ENCODE measurements at regions not wholly inside any gene's neighbourhood (a gene's known extent, or its start where the extent isn't known, plus 50 kb on each side); places are given as distances from the start of the nearest gene placed in this dataset.

DNA sequence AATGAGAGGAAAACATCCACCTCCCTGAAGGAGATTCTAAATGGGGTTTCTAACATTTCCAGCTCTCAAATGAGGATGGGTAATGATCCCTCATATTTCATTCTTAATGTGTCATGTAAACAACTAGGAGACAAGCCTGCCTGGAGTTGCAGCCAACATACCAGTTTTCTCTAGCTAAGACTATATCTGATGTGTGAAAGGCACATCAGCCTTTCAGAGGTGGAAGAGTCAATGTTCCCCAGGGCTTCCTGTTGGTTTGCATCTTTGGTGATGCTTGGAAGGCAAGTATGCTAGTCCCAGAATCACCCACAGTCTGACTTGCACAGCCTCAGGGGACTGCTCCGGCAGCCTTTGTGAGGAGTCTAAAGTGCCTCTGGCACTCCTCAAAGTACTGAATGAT lies 921.2 kb downstream of the SQOR start:
- no peaks in the 10 kb centered on the region for H3K36me3 ChIP-seq (ENCODE audit: control insufficient read depth in 1 of 2, insufficient read depth in 2 of 2, low read length in 1 of 2)
- intact Hi-C loops (cut with DNase I): no loop called here
- no peak overlapping the region for H3K4me3 ChIP-seq (ENCODE audit: low read length in 2 of 2)
- no peak overlapping the region for H3K27ac ChIP-seq (ENCODE audit: low read depth in 1 of 2, low read length in 2 of 2)
- H3K4me1 ChIP-seq (ENCODE audit: control insufficient read depth in 1 of 2, insufficient read depth in 2 of 2, low read length in 2 of 2): no peaks in the 10 kb centered on the region
- 96 to 100% methylated on average over 1 of the region's 1 CpG for WGBS, 2 donors
- peaks cover 1% of the 10 kb centered on the region for H3K9me3 ChIP-seq (ENCODE audit: control insufficient read depth, low read length)
- DNase-seq (no peak), ATAC-seq (ENCODE audit: low FRiP score) (no peak)
- no peaks in the 10 kb centered on the region for H3K27me3 ChIP-seq (ENCODE audit: control insufficient read depth in 1 of 2, insufficient read depth in 2 of 2, low read length in 1 of 2)

DNA sequence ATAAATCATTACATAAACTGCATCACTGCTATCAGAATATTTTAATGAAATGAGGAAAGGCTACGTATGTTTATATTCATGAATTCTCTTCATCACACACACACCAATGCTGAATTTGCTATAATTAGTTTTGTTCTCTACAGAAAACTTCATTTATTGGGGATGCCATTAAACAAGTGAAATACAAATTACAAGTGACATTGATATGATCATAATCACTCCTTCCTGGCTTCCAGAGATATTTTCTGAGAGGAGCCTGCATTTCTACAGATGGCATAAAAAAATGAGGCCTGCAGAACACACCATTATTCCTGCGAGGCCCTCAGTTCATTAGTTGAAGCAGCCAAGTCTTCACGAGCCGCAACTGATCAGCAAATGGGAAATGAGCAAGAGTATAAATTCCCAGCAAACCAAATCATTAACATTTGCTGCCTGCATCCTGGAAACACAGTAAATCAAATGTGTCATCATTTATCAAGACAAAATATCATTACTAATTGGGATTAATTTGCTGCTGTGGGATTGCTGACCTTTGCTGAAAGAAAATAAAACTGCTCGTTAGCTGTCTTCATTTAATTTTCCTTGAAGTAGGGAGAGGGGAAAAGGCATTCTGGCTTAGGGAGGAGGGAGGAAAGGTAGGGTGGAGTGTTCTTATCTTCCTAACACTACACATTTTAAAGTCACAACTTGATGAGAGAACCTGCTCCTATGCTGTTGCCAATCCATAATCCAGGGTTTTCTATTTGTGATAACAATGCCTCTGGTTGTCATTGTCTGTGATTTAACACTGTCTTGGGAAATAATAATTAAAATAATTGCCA lies 921.9 kb downstream of the SQOR start:
- Histone ChIP-seq H3K9me3 (ENCODE audit: control insufficient read depth, low read length) (peaks cover 1% of the 10 kb centered on the region), H3K4me1 (ENCODE audit: control insufficient read depth in 1 of 2, insufficient read depth in 2 of 2, low read length in 2 of 2) (no peaks in the 10 kb centered on the region), H3K36me3 (ENCODE audit: control insufficient read depth in 1 of 2, insufficient read depth in 2 of 2, low read length in 1 of 2) (no peaks in the 10 kb centered on the region), H3K27ac (ENCODE audit: low read depth in 1 of 2, low read length in 2 of 2) (no peak overlapping the region), H3K4me3 (ENCODE audit: low read length in 2 of 2) (no peak overlapping the region), H3K27me3 (ENCODE audit: control insufficient read depth in 1 of 2, insufficient read depth in 2 of 2, low read length in 1 of 2) (no peaks in the 10 kb centered on the region)
- 94 to 96% methylated on average over 5 of the region's 5 CpGs for WGBS, 2 donors
- intact Hi-C loops (cut with DNase I): no loop called here
- ATAC-seq (ENCODE audit: low FRiP score) (no peak), DNase-seq (no peak)

DNA sequence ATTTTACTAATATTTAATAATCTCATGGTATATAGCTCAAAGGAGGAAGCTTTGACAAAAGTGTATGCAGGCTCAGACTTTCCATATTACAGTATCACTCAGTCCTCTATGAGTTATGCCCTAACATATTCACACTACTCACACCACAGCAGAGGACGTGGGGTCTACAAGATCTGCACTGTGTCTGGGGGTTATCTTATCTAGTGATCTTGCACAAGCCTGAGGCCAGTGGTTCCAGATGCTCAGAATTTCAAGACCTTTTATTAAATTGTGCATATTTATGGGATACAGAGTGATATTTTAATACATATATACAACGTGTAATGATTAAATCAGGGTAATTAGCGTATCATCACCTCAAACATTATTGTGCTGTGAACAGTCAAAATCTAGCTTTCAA lies 933.1 kb downstream of the SQOR start:
- 81 to 82% methylated on average over 3 of the region's 3 CpGs for WGBS, 2 donors
- DNase-seq (no peak), ATAC-seq (ENCODE audit: low FRiP score) (no peak)
- Histone ChIP-seq H3K4me3 (ENCODE audit: low read length in 2 of 2) (no peak overlapping the region), H3K27me3 (ENCODE audit: control insufficient read depth in 1 of 2, insufficient read depth in 2 of 2, low read length in 1 of 2) (no peaks in the 10 kb centered on the region), H3K4me1 (ENCODE audit: control insufficient read depth in 1 of 2, insufficient read depth in 2 of 2, low read length in 2 of 2) (no peaks in the 10 kb centered on the region), H3K36me3 (ENCODE audit: control insufficient read depth in 1 of 2, insufficient read depth in 2 of 2, low read length in 1 of 2) (no peaks in the 10 kb centered on the region), H3K27ac (ENCODE audit: low read depth in 1 of 2, low read length in 2 of 2) (no peak overlapping the region), H3K9me3 (ENCODE audit: control insufficient read depth, low read length) (no peaks in the 10 kb centered on the region)
- intact Hi-C loops (cut with DNase I): no loop called here

DNA sequence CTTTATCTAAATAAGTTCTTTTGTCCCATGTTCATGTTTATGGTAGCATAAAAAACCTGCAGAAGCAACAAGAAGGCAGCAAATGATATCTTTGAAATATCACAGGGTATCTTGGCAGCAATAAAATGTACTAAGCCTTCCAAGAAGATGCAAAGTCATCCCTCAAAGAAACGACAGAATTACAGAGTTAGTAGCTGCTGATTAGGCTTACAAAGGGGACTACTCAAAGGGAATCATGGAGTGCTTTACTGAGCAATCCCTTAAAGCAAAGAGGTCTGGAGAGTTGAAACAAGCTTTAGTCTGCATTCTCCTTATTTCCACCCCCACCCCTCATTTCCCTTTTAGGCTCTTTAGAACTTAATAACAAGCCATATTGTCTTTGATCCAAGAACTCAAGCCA lies 935.0 kb downstream of the SQOR start:
- Histone ChIP-seq H3K27ac (ENCODE audit: low read depth in 1 of 2, low read length in 2 of 2) (no peak overlapping the region), H3K4me3 (ENCODE audit: low read length in 2 of 2) (no peak overlapping the region), H3K27me3 (ENCODE audit: control insufficient read depth in 1 of 2, insufficient read depth in 2 of 2, low read length in 1 of 2) (no peaks in the 10 kb centered on the region), H3K4me1 (ENCODE audit: control insufficient read depth in 1 of 2, insufficient read depth in 2 of 2, low read length in 2 of 2) (peaks cover 2 to 4% of the 10 kb centered on the region in 2 donors), H3K9me3 (ENCODE audit: control insufficient read depth, low read length) (no peaks in the 10 kb centered on the region), H3K36me3 (ENCODE audit: control insufficient read depth in 1 of 2, insufficient read depth in 2 of 2, low read length in 1 of 2) (no peaks in the 10 kb centered on the region)
- 19 to 23% methylated on average over 1 of the region's 1 CpG for WGBS, 2 donors
- DNase-seq: no peak
- intact Hi-C loops (cut with DNase I): no loop called here
- no peak for ATAC-seq (ENCODE audit: low FRiP score)

DNA sequence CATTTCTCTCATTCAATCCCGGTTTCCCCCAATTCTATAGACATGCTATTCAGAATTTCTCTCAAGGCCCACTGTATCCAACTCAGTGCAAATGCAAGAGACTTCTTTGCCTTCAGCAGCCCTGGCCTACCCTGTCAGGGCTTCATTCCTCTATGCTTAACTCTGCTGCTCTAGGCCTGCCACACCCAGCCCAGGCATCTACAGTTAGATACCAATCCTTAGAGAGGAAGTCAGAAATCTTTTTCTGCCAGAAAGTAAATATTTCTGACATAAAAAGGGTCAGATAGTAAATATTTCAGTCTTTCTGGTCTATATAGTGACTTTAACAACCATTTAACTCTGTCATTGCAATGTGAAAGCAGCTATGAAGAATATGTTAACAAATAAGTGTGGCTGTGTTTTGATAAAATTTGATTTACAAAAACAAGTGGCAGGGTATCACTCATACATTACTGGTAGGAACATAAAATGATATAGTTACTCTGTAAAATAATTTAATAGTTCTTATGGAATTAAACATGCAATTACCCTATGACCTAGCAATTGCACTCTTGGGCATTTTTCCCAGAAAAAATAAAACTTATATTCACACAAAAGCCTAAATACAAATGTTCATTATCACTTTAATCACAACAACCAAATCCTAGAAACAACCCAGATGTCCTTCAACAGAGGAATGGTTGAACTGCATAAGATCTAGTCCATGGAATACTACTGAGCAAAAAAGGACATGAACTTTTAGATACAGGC lies 942.0 kb downstream of the SQOR start:
- Histone ChIP-seq H3K4me1 (ENCODE audit: control insufficient read depth in 1 of 2, insufficient read depth in 2 of 2, low read length in 2 of 2) (peaks cover 2 to 6% of the 10 kb centered on the region in 2 donors), H3K36me3 (ENCODE audit: control insufficient read depth in 1 of 2, insufficient read depth in 2 of 2, low read length in 1 of 2) (no peaks in the 10 kb centered on the region), H3K27me3 (ENCODE audit: control insufficient read depth in 1 of 2, insufficient read depth in 2 of 2, low read length in 1 of 2) (no peaks in the 10 kb centered on the region), H3K27ac (ENCODE audit: low read depth in 1 of 2, low read length in 2 of 2) (no peak overlapping the region), H3K4me3 (ENCODE audit: low read length in 2 of 2) (no peak overlapping the region), H3K9me3 (ENCODE audit: control insufficient read depth, low read length) (no peaks in the 10 kb centered on the region)
- WGBS, 2 donors: 86 to 89% methylated on average over 1 of the region's 1 CpG
- DNase-seq: peak in 1 of 2 donors; percentile 44
- intact Hi-C loops (cut with DNase I): no loop called here
- ATAC-seq (ENCODE audit: low FRiP score): no peak

DNA sequence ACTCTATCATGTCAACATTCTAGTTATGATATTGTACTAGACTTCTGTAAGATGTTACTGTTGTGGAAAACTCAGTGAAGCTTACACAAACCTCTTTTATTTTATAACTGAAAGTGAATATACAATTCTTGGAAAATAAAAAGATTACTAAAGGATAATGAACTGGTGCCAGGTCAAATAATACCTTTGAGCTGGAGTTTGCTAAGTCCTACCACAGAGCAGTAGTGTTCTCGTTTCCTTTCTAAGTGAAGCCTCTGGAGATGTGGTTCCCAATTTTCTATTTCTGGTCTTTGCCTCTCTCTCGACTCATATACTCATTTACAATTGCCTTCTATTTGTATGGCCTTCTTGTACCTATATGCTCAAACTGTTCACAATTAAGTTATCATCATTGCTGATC lies 942.9 kb downstream of the SQOR start:
- DNase-seq: no peak

DNA sequence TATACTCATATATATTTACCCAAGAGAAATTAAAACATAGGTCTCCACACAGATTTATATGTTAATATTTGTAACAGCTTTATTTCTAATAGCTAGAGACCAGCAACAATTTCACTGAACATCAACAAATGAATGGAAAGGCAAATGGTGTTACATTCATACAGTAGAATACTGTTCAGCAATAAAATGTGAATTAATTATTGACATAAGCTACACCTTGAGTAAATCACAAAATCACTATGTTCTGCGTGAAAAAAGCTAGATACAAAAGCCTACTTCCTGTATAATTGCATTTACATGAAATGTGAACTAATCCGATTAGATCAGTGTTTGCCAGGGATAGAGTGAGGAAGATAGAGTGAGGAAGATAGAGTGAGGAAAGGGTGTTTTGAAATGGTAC lies 945.7 kb downstream of the SQOR start:
- 50 to 75% methylated on average over 2 of the region's 2 CpGs for WGBS, 2 donors

More for the DNA sequence above, 942.9 kb downstream of the SQOR start:
- H3K4me3 ChIP-seq (ENCODE audit: low read length in 2 of 2): no peak overlapping the region
- no peaks in the 10 kb centered on the region for H3K36me3 ChIP-seq (ENCODE audit: control insufficient read depth in 1 of 2, insufficient read depth in 2 of 2, low read length in 1 of 2)
- no peaks in the 10 kb centered on the region for H3K27me3 ChIP-seq (ENCODE audit: control insufficient read depth in 1 of 2, insufficient read depth in 2 of 2, low read length in 1 of 2)
- no peak overlapping the region for H3K27ac ChIP-seq (ENCODE audit: low read depth in 1 of 2, low read length in 2 of 2)
- intact Hi-C loops (cut with DNase I): no loop called here
- ATAC-seq (ENCODE audit: low FRiP score): no peak
- no peaks in the 10 kb centered on the region for H3K9me3 ChIP-seq (ENCODE audit: control insufficient read depth, low read length)
- H3K4me1 ChIP-seq (ENCODE audit: control insufficient read depth in 1 of 2, insufficient read depth in 2 of 2, low read length in 2 of 2): peaks cover 2 to 6% of the 10 kb centered on the region in 2 donors
- 15 to 16% methylated on average over 2 of the region's 2 CpGs for WGBS, 2 donors

DNA sequence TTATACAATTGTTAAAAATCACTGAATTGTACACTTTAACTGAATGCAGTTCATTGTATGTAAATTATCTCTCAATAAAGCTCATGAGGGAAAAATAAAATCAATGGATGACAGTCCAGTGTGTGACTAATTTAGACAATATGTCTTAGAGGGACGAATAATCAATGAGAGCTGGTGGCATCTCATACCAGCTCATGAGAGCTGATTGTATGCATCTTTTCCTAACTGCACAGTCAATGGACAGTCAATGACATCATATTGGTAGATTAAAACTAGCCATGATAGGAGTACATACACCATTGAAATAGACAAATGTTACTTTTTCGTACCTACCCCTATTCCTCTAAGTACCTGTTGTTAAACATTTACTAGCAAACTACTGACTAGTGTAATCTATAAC lies 946.1 kb downstream of the SQOR start:
- Histone ChIP-seq H3K4me1 (ENCODE audit: control insufficient read depth in 1 of 2, insufficient read depth in 2 of 2, low read length in 2 of 2) (peaks cover 0 to 3% of the 10 kb centered on the region in 2 donors), H3K36me3 (ENCODE audit: control insufficient read depth in 1 of 2, insufficient read depth in 2 of 2, low read length in 1 of 2) (no peaks in the 10 kb centered on the region), H3K27ac (ENCODE audit: low read depth in 1 of 2, low read length in 2 of 2) (no peak overlapping the region), H3K9me3 (ENCODE audit: control insufficient read depth, low read length) (no peaks in the 10 kb centered on the region), H3K4me3 (ENCODE audit: low read length in 2 of 2) (no peak overlapping the region), H3K27me3 (ENCODE audit: control insufficient read depth in 1 of 2, insufficient read depth in 2 of 2, low read length in 1 of 2) (no peaks in the 10 kb centered on the region)
- DNase-seq: no peak
- no peak for ATAC-seq (ENCODE audit: low FRiP score)
- 94 to 95% methylated on average over 2 of the region's 2 CpGs for WGBS, 2 donors
- intact Hi-C loops (cut with DNase I): no loop called here

More for the DNA sequence above, 945.7 kb downstream of the SQOR start:
- Histone ChIP-seq H3K36me3 (ENCODE audit: control insufficient read depth in 1 of 2, insufficient read depth in 2 of 2, low read length in 1 of 2) (no peaks in the 10 kb centered on the region), H3K27me3 (ENCODE audit: control insufficient read depth in 1 of 2, insufficient read depth in 2 of 2, low read length in 1 of 2) (no peaks in the 10 kb centered on the region), H3K4me3 (ENCODE audit: low read length in 2 of 2) (no peak overlapping the region), H3K4me1 (ENCODE audit: control insufficient read depth in 1 of 2, insufficient read depth in 2 of 2, low read length in 2 of 2) (peaks cover 0 to 3% of the 10 kb centered on the region in 2 donors), H3K27ac (ENCODE audit: low read depth in 1 of 2, low read length in 2 of 2) (no peak overlapping the region), H3K9me3 (ENCODE audit: control insufficient read depth, low read length) (no peaks in the 10 kb centered on the region)
- intact Hi-C loops (cut with DNase I): no loop called here
- DNase-seq: no peak
- no peak for ATAC-seq (ENCODE audit: low FRiP score)

DNA sequence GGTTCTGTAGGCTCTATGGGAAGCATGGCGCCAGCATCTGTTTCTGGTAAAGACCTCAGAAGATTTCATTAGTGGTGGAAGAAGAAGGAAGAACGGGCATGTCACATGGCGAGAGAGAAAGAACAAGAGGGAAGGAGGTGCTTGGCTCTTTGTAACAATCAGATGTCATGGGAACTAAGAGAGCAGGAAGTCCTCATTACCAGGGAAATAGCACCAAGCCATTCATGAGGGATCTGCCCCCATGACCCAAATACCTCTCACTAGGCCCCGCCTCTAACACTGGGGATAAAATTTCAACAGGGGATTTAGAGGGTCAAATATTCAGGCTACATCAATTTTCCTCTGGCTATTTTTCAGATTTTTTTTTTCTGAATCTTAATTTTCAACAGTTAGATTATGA lies 954.3 kb downstream of the SQOR start:
- no peak for DNase-seq
- Histone ChIP-seq H3K4me1 (ENCODE audit: control insufficient read depth in 1 of 2, insufficient read depth in 2 of 2, low read length in 2 of 2) (no peaks in the 10 kb centered on the region), H3K27ac (ENCODE audit: low read depth in 1 of 2, low read length in 2 of 2) (no peak overlapping the region), H3K9me3 (ENCODE audit: control insufficient read depth, low read length) (no peaks in the 10 kb centered on the region), H3K4me3 (ENCODE audit: low read length in 2 of 2) (no peak overlapping the region), H3K36me3 (ENCODE audit: control insufficient read depth in 1 of 2, insufficient read depth in 2 of 2, low read length in 1 of 2) (no peaks in the 10 kb centered on the region), H3K27me3 (ENCODE audit: control insufficient read depth in 1 of 2, insufficient read depth in 2 of 2, low read length in 1 of 2) (no peaks in the 10 kb centered on the region)
- intact Hi-C loops (cut with DNase I): no loop called here
- ATAC-seq (ENCODE audit: low FRiP score): no peak
- WGBS, 2 donors: 93 to 97% methylated on average over 4 of the region's 4 CpGs

All from aorta (tissue), 5 donors.